ENCODE measurements at regions not wholly inside any gene's neighbourhood (a gene's known extent, or its start where the extent isn't known, plus 50 kb on each side); places are given as distances from the start of the nearest gene placed in this dataset.

- no peak for TF ChIP-seq CTCF (IDR thresholded peaks at IDR 0.05)
- TF ChIP-seq MAX (IDR thresholded peaks at IDR 0.05; ENCODE audit: low read depth): no peak
Measured at GRCh38 chr9:116005205-116005604, 148.4 kb upstream of the PAPPA start.

All from SK-N-SH (cell line).